IMR-90 (cell line): ENCODE measurements at regions not wholly inside any gene's neighbourhood (a gene's known extent, or its start where the extent isn't known, plus 50 kb on each side); places are given as distances from the start of the nearest gene placed in this dataset.
"Not testable (repeated sequence)": the region's sequence is repeated elsewhere in the genome, so short reads cannot be mapped to it uniquely, and the experiment has no call there.

Source experiments
- ATAC-seq: fragments of 200-7000 bp; cut with Tn5 transposase; 2 replicates; pipeline ENCODE4 v1.9.1; 2020; ENCODE audit warnings: low read depth, mild to moderate bottlenecking, moderate library complexity
- BruUV-seq: library from RNA; stranded (reverse); fragments of 400-500 nt; replicated peaks from 2 replicates; lab custom pipeline; 2021; lab: Mats Ljungman, UMichigan
- CTCF ChIA-PET: fragments of 300-600 bp; formaldehyde crosslinking; extraction: SDS; loops from one replicate; lab custom pipeline; 2021; ENCODE audit warnings: antibody characterized with exemption; lab: Yijun Ruan, JAX
- POLR2A ChIA-PET: fragments of 300-600 bp; sonication (Branson Sonifier 250); formaldehyde crosslinking; loops from one replicate; lab custom pipeline; 2022; ENCODE audit warnings: antibody characterized with exemption; ENCODE audit not compliant: unreplicated experiment; lab: Charles Lee
- DNase-seq: peaks from one replicate; pipeline ENCODE4 v3.0.0; 2013
- H2AFZ ChIP-seq: replicated peaks from 2 replicates; pipeline ENCODE3; 2013; ENCODE audit warnings: low read length, mild to moderate bottlenecking; ENCODE audit not compliant: poor library complexity
- H2AK5ac ChIP-seq: 2 replicates; pipeline ENCODE4 v1.6.1; 2013; ENCODE audit warnings: low read depth, low read length, inconsistent platforms
- H2AK9ac ChIP-seq: replicated peaks from 2 replicates; pipeline ENCODE3; 2013; ENCODE audit warnings: mild to moderate bottlenecking, low read depth, low read length, moderate library complexity; ENCODE audit not compliant: poor library complexity
- H2BK120ac ChIP-seq: 2 replicates; pipeline ENCODE4 v1.6.1; 2013; ENCODE audit warnings: low read depth, low read length, inconsistent platforms
- H2BK15ac ChIP-seq: 3 replicates; pipeline ENCODE4 v1.6.1; 2013; ENCODE audit warnings: low read depth, low read length, inconsistent platforms
- H2BK20ac ChIP-seq: 2 replicates; pipeline ENCODE4 v1.6.1; 2013; ENCODE audit warnings: low read depth, mild to moderate bottlenecking, inconsistent platforms, low read length, moderate library complexity
- H2BK5ac ChIP-seq: 2 replicates; pipeline ENCODE4 v1.6.1; 2013; ENCODE audit warnings: mild to moderate bottlenecking, low read depth, low read length, inconsistent platforms; ENCODE audit not compliant: poor library complexity, severe bottlenecking
- H3K14ac ChIP-seq: replicated peaks from 2 replicates; pipeline ENCODE4 v1.6.1; 2013; ENCODE audit warnings: low read depth, low read length, inconsistent platforms
- H3K18ac ChIP-seq: 2 replicates; pipeline ENCODE4 v1.6.1; 2013; ENCODE audit warnings: low read depth, low read length, control low read depth
- H3K23ac ChIP-seq: 2 replicates; pipeline ENCODE4 v1.6.1; 2013; ENCODE audit warnings: low read depth, low read length, inconsistent platforms
- H3K27ac ChIP-seq: 2 replicates; pipeline ENCODE4 v1.5.1; 2013; ENCODE audit warnings: mild to moderate bottlenecking, control low read depth, low read length; ENCODE audit not compliant: insufficient read depth
- H3K27me3 ChIP-seq: 2 replicates; pipeline ENCODE4 v1.6.1; 2013; ENCODE audit warnings: low read length; ENCODE audit not compliant: control insufficient read depth, insufficient read depth
- H3K36me3 ChIP-seq: 2 replicates; pipeline ENCODE4 v1.6.1; 2013; ENCODE audit warnings: low read length, mixed read lengths; ENCODE audit not compliant: control insufficient read depth, insufficient read depth
- H3K4ac ChIP-seq: 2 replicates; pipeline ENCODE4 v1.6.1; 2013; ENCODE audit warnings: low read depth, low read length, inconsistent platforms
- H3K4me1 ChIP-seq: 2 replicates; pipeline ENCODE4 v1.6.1; 2013; ENCODE audit warnings: low read length, mixed read lengths; ENCODE audit not compliant: control insufficient read depth, insufficient read depth
- H3K4me2 ChIP-seq: 2 replicates; pipeline ENCODE4 v1.6.1; 2013; ENCODE audit warnings: low read depth, mild to moderate bottlenecking, control low read depth, low read length, moderate library complexity
- H3K4me3 ChIP-seq: 2 replicates; pipeline ENCODE4 v1.5.1; 2013; ENCODE audit warnings: low read depth, mild to moderate bottlenecking, control low read depth, low read length, moderate library complexity; ENCODE audit not compliant: insufficient read depth
- H3K56ac ChIP-seq: 2 replicates; pipeline ENCODE4 v1.6.1; 2013; ENCODE audit warnings: low read length, inconsistent platforms; ENCODE audit not compliant: insufficient read depth; ENCODE audit errors: extremely low read depth
- H3K79me1 ChIP-seq, 2 experiments: 2 replicates each; pipeline ENCODE4 v1.6.1; 2013; ENCODE audit warnings: low read length in 2 of 2, inconsistent platforms in 1 of 2, low read depth in 1 of 2
- H3K9ac ChIP-seq: 2 replicates; pipeline ENCODE4 v1.6.1; 2013; ENCODE audit warnings: low read depth, low read length, control low read depth
- H3K9me1 ChIP-seq: 2 replicates; pipeline ENCODE4 v1.6.1; 2013; ENCODE audit warnings: low read length, inconsistent platforms; ENCODE audit not compliant: insufficient read depth
- H3K9me3 ChIP-seq: 2 replicates; pipeline ENCODE4 v1.6.1; 2013; ENCODE audit warnings: low read length; ENCODE audit not compliant: control insufficient read depth, insufficient read depth
- H4K20me1 ChIP-seq: 2 replicates; pipeline ENCODE4 v1.6.1; 2013; ENCODE audit warnings: low read length, inconsistent platforms; ENCODE audit not compliant: insufficient read depth
- H4K5ac ChIP-seq: 2 replicates; pipeline ENCODE4 v1.6.1; 2013; ENCODE audit warnings: mild to moderate bottlenecking, low read depth, low read length, control low read depth
- H4K8ac ChIP-seq, 2 experiments: 2 replicates each; pipeline ENCODE4 v1.6.1; 2013; ENCODE audit warnings: low read depth in 2 of 2, low read length in 2 of 2, control low read depth in 1 of 2, inconsistent platforms in 1 of 2
- H4K91ac ChIP-seq: 2 replicates; pipeline ENCODE4 v1.6.1; 2013; ENCODE audit warnings: low read depth, low read length, inconsistent platforms; ENCODE audit not compliant: insufficient read depth
- MAZ ChIP-seq: IDR thresholded peaks from 2 replicates; pipeline ENCODE4 v1.6.1; 2012; ENCODE audit warnings: low read depth, mild to moderate bottlenecking, low read length, improper control_type of control experiment, moderate library complexity, borderline replicate concordance
- MXI1 ChIP-seq: IDR thresholded peaks from 2 replicates; pipeline ENCODE4 v1.6.1; 2012; ENCODE audit warnings: low read depth, mild to moderate bottlenecking, low read length, moderate library complexity, borderline replicate concordance
- RAD21 ChIP-seq: IDR thresholded peaks from 2 replicates; pipeline ENCODE4 v1.6.1; 2012; ENCODE audit warnings: low read length, improper control_type of control experiment
- RCOR1 ChIP-seq: IDR thresholded peaks from 2 replicates; pipeline ENCODE4 v1.6.1; 2012; ENCODE audit warnings: mild to moderate bottlenecking, low read length, improper control_type of control experiment; ENCODE audit not compliant: insufficient replicate concordance
- WGBS, 2 experiments: methylation state at CpG; one replicate each; pipeline versions ENCODE4 v1.1.5 to v1.1.7; 2013; ENCODE audit warnings: missing lambda C conversion rate in 2 of 2; ENCODE audit not compliant: insufficient read length in 1 of 2; ENCODE audit errors: extremely low coverage in 2 of 2; 5-methylcytosine and 5-hydroxymethylcytosine counted together
- dilution Hi-C: fragments of 300-500 bp; cut with HindIII; formaldehyde crosslinking; loops from one replicate; pipeline ENCODE4 v1.14.3; 2018; ENCODE audit warnings: low sequenced_read_pairs; ENCODE audit not compliant: unreplicated experiment
- in situ Hi-C: fragments of 300-500 bp; cut with MboI; formaldehyde crosslinking; loops from 3 replicates; pipeline ENCODE4 v1.14.3; 2019; ENCODE audit warnings: low sequenced_read_pairs, inconsistent platforms, mixed read lengths
- intact Hi-C: fragments of 100-400 bp; cut with micrococcal nuclease; formaldehyde crosslinking; loops from 2 replicates; pipeline ENCODE4 v1.10.0; 2022
- TF ChIP-seq, protein P1 (sequence below): fragments of 150-350 bp; IDR thresholded peaks from 2 replicates; pipeline ENCODE4 v1.6.1; 2016; ENCODE audit warnings: low read depth, mild to moderate bottlenecking, low read length, moderate library complexity, borderline replicate concordance

DNA sequence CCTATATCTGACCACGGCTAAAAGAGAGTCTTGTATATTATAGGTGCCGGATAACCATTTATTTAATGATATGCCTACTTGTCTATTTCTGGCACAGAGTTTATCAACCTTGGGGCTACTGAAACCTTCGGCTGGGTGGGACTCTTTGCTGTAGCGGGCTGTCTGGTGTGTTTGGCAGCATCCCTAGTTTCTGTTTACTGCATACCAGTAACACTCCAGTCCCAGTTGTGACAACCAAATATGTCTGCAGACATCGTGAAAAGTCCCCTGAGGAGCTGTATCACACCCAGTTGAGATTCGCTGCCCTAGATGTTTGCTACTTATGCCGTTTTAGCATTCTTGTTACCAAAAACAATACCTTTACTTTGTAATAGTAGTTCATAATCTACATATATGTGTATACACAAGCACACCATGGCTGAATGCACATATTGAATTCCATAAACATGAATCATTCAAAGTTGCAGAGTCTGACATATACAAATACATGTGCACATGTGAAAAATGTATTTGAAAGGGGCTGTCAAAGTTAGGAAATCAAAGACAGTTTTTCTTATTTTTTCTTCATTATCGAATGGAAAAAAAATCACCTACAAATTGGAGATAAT is 89.1 kb upstream of the SHISA6 start:
- no TSS peak for BruUV-seq
- no peak for TF ChIP-seq MXI1
- TF ChIP-seq RAD21 = no peak
- TF ChIP-seq RCOR1 = no peak
- no peak for TF ChIP-seq MAZ
- TF ChIP-seq, protein P1, sequence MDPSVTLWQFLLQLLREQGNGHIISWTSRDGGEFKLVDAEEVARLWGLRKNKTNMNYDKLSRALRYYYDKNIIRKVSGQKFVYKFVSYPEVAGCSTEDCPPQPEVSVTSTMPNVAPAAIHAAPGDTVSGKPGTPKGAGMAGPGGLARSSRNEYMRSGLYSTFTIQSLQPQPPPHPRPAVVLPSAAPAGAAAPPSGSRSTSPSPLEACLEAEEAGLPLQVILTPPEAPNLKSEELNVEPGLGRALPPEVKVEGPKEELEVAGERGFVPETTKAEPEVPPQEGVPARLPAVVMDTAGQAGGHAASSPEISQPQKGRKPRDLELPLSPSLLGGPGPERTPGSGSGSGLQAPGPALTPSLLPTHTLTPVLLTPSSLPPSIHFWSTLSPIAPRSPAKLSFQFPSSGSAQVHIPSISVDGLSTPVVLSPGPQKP = no peak
- Histone ChIP-seq H2AK9ac (no peak overlapping the region), H3K27ac (no peak overlapping the region), H2AFZ (no peak overlapping the region), H3K4me2 (no peak overlapping the region), H2BK15ac (no peak overlapping the region), H3K18ac (no peak overlapping the region), H2BK120ac (no peak overlapping the region), H2BK5ac (no peak overlapping the region), H2BK20ac (no peak overlapping the region), H3K36me3 (no peaks in the 10 kb centered on the region), H2AK5ac (no peak overlapping the region), H3K4me1 (no peaks in the 10 kb centered on the region), H3K9ac (no peak overlapping the region), H4K20me1 (no peaks in the 10 kb centered on the region), H3K4me3 (no peak overlapping the region), H3K14ac (no peak overlapping the region), H3K56ac (no peak overlapping the region), H3K27me3 (no peaks in the 10 kb centered on the region), H3K23ac (no peak overlapping the region), H4K91ac (no peak overlapping the region), H3K4ac (no peak overlapping the region), H3K9me3 (peaks cover 23% of the 10 kb centered on the region), H3K79me1 (no peaks in the 10 kb centered on the region), H4K5ac (no peak overlapping the region), H3K9me1 (no peaks in the 10 kb centered on the region), H4K8ac (no peak overlapping the region)
- ATAC-seq (no peak), DNase-seq (no peak)
- in situ Hi-C loops (no loop called here), intact Hi-C loops (no loop called here), dilution Hi-C loops (no loop called here)
- POLR2A ChIA-PET = no interaction called here
- CTCF ChIA-PET = no interaction called here
- WGBS, 2 experiments = no CpG with 5 or more reads among the region's 8 CpGs

DNA sequence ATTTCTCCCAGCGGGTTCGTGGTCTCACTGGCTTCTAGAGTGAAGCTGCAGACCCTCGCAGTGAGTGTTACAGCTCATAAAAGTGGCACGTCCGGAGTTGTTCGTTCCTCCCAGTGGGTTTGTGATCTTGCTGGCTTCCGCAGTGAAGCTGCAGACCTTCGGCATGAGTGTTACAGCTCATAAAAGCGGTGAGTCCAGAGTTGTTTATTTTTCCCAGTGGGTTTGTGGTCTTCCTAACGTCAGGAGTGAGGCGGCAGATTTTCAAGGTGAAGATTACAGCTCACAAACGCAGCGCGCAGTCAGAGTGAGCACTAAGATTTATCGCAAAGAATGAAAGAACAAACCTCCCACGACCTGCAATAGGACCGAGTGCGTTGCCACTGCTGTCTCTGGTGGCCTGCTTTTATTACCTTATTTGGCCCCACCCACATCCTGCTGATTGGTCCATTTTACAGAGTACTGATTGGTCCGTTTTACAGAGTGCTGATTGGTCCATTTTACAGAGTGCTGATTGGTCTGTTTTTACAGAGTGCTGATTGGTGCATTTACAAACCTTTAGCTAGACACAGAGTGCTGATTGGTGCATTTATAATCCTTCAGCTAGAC is 90.0 kb upstream of the SHISA6 start:
- BruUV-seq, H2AFZ ChIP-seq: not testable (repeated sequence)

More for the DNA sequence above, 90.0 kb upstream of the SHISA6 start:
- H2BK15ac ChIP-seq, H3K4me3 ChIP-seq, H3K4me2 ChIP-seq, H2AK9ac ChIP-seq, H3K27me3 ChIP-seq, DNase-seq, H3K27ac ChIP-seq, H3K14ac ChIP-seq, H2BK120ac ChIP-seq, H3K9ac ChIP-seq, ATAC-seq, CTCF ChIA-PET, in situ Hi-C loops, H4K91ac ChIP-seq, H2AK5ac ChIP-seq, H2BK5ac ChIP-seq, dilution Hi-C loops, intact Hi-C loops, H3K9me1 ChIP-seq, H3K56ac ChIP-seq, H3K23ac ChIP-seq, H3K4ac ChIP-seq, H3K18ac ChIP-seq, H4K8ac ChIP-seq, H2BK20ac ChIP-seq, H3K4me1 ChIP-seq, H3K79me1 ChIP-seq, POLR2A ChIA-PET, H4K5ac ChIP-seq, H3K36me3 ChIP-seq, H4K20me1 ChIP-seq: not testable (repeated sequence)
- peaks cover 21% of the 10 kb centered on the region for H3K9me3 ChIP-seq
- 75% methylated on average over 4 of the region's 19 CpGs; no CpG with 5 or more reads in 1 of the 2 experiments for WGBS, 2 experiments
